K562 (cell line): ENCODE measurements at regions not wholly inside any gene's neighbourhood (a gene's known extent, or its start where the extent isn't known, plus 50 kb on each side); places are given as distances from the start of the nearest gene placed in this dataset.

ENCODE experiments used
- ATAC-seq: fragments of 200-7000 bp; cut with Tn5 transposase; 3 replicates; pipeline ENCODE4 v1.9.1; 2020; ENCODE audit warnings: moderate library complexity
- BruUV-seq: library from RNA; stranded (reverse); fragments of 400-500 nt; replicated peaks from 2 replicates; lab custom pipeline; 2021; lab: Mats Ljungman, UMichigan
- CTCF ChIA-PET: fragments of 300-600 bp; formaldehyde crosslinking; extraction: SDS; loops from one replicate; lab custom pipeline; 2021; ENCODE audit warnings: low intra/inter-chr PET ratio; lab: Yijun Ruan, JAX
- POLR2A ChIA-PET: fragments of 300-600, 350-650 bp; sonication (Branson Sonifier 250); formaldehyde crosslinking; extraction: SDS; loops from one replicate; lab custom pipeline; 2021; ENCODE audit warnings: antibody characterized with exemption, inconsistent platforms; lab: Yijun Ruan, JAX
- DNase-seq, 4 experiments: peaks; one replicate each; pipeline versions ENCODE4 v3.0.0 to v3.0.0-alpha.2; 2011 to 2018; ENCODE audit warnings: low spot score in 3 of 4, mixed read lengths in 3 of 4; ENCODE audit errors: extremely low read depth in 1 of 4
- FAIRE-seq: peaks from 2 replicates; lab custom pipeline; 2011; peaks lifted over from hg19 to GRCh38; lab: Jason Lieb, UNC
- H2AFZ ChIP-seq: 2 replicates; pipeline ENCODE4 v1.6.0; 2011; ENCODE audit warnings: low read depth, low read length, control low read depth, inconsistent platforms
- H3K27ac ChIP-seq: fragments of 200-600 bp; 3 replicates; pipeline ENCODE4 v1.8.0; 2011; ENCODE audit warnings: low read depth, mild to moderate bottlenecking, control low read depth, inconsistent platforms, low read length, moderate library complexity, mixed read lengths; ENCODE audit errors: extremely low read depth
- H3K27me3 ChIP-seq, 2 experiments: fragments of 300-600 bp in 1 of 2; 2 replicates in 1 of 2; 3 replicates in 1 of 2; pipeline versions ENCODE4 v1.6.0 to v1.8.0; 2011; ENCODE audit warnings: inconsistent platforms in 2 of 2, low read length in 2 of 2, mild to moderate bottlenecking in 1 of 2, mixed read lengths in 1 of 2, moderate library complexity in 1 of 2; ENCODE audit not compliant: control insufficient read depth in 2 of 2, insufficient read depth in 2 of 2
- H3K36me3 ChIP-seq: fragments of 300-600 bp; 3 replicates; pipeline ENCODE4 v1.8.0; 2011; ENCODE audit warnings: mild to moderate bottlenecking, low read length, inconsistent platforms; ENCODE audit not compliant: control insufficient read depth, insufficient read depth
- H3K4me1 ChIP-seq, 2 experiments: fragments of 200-600 bp in 1 of 2; replicated peaks in 1 of 2; 2 replicates in 1 of 2; 3 replicates in 1 of 2; pipeline versions ENCODE4 v1.5.1 to v1.8.0; 2011; ENCODE audit warnings: inconsistent platforms in 2 of 2, low read length in 2 of 2, mild to moderate bottlenecking in 1 of 2, mixed read lengths in 1 of 2, moderate library complexity in 1 of 2; ENCODE audit not compliant: control insufficient read depth in 2 of 2, insufficient read depth in 2 of 2
- H3K4me2 ChIP-seq: 2 replicates; pipeline ENCODE4 v1.6.1; 2011; ENCODE audit warnings: low read length, control low read depth, inconsistent platforms, mixed read lengths; ENCODE audit not compliant: insufficient read depth
- H3K4me3 ChIP-seq: fragments of 200-600 bp; sonication (generic), shearing (Covaris generic); 2 replicates; pipeline ENCODE4 v1.5.1; 2016; ENCODE audit warnings: control low read depth, inconsistent platforms
- H3K79me2 ChIP-seq: fragments of 200-600 bp; 3 replicates; pipeline ENCODE4 v1.8.0; 2011; ENCODE audit warnings: low read length, inconsistent platforms; ENCODE audit not compliant: control insufficient read depth, insufficient read depth
- H3K9ac ChIP-seq, 2 experiments: 2 replicates each; pipeline versions ENCODE4 v1.6.0 to v1.6.1; 2011; ENCODE audit warnings: low read depth in 2 of 2, low read length in 2 of 2, control low read depth in 1 of 2, inconsistent platforms in 1 of 2, mild to moderate bottlenecking in 1 of 2, mixed read lengths in 1 of 2; ENCODE audit not compliant: insufficient read depth in 1 of 2
- H3K9me1 ChIP-seq: one replicate; pipeline ENCODE4 v1.6.0; 2011; ENCODE audit warnings: inconsistent platforms, mild to moderate bottlenecking, low read length, moderate library complexity; ENCODE audit not compliant: control insufficient read depth, insufficient read depth
- H3K9me3 ChIP-seq: replicated peaks from 2 replicates; pipeline ENCODE4 v1.5.1; 2011; ENCODE audit warnings: low read depth, low read length, inconsistent platforms; ENCODE audit not compliant: control insufficient read depth, insufficient read depth
- H4K20me1 ChIP-seq: replicated peaks from 2 replicates; pipeline ENCODE4 v1.6.1; 2011; ENCODE audit warnings: low read length, inconsistent platforms, mixed read lengths; ENCODE audit not compliant: control insufficient read depth, insufficient read depth
- CHD1 ChIP-seq: fragments of 200-600 bp; sonication (generic); IDR thresholded peaks from one replicate; pipeline ENCODE4 v1.6.1; 2012; ENCODE audit warnings: mild to moderate bottlenecking, moderate library complexity, low read length, inconsistent platforms
- ETV5 ChIP-seq: sonication (generic); formaldehyde crosslinking; IDR thresholded peaks from 2 replicates; pipeline ENCODE4 v1.4.0; 2020; ENCODE audit warnings: low read depth, mild to moderate bottlenecking, missing genetic modification reagents
- ILF3 ChIP-seq: fragments of 450-650 bp; IDR thresholded peaks from 2 replicates; pipeline ENCODE4 v1.6.1; 2018; ENCODE audit warnings: antibody characterized with exemption, mild to moderate bottlenecking, moderate library complexity, borderline replicate concordance
- KAT7 ChIP-seq: sonication (generic); formaldehyde crosslinking; IDR thresholded peaks from 2 replicates; pipeline ENCODE4 v1.8.0; 2022; ENCODE audit warnings: missing genetic modification reagents, mild to moderate bottlenecking, borderline replicate concordance
- PHB ChIP-seq: fragments of 250-450 bp; sonication (Bioruptor Pico); IDR thresholded peaks from 2 replicates; pipeline ENCODE4 v1.5.0; 2021
- POLR2G ChIP-seq: fragments of 200-400 bp; formaldehyde crosslinking; IDR thresholded peaks from 2 replicates; pipeline ENCODE4 v1.6.1; 2017; ENCODE audit warnings: low read depth, mild to moderate bottlenecking, antibody characterized with exemption, low read length, moderate library complexity
- RB1 ChIP-seq: fragments of 450-650 bp; IDR thresholded peaks from 2 replicates; pipeline ENCODE4 v1.6.1; 2017; ENCODE audit warnings: low read depth, mild to moderate bottlenecking
- RCOR1 ChIP-seq, 2 experiments: IDR thresholded peaks; 2 replicates each; pipeline ENCODE4 v1.6.1; 2012; ENCODE audit warnings: low read depth in 2 of 2, low read length in 2 of 2, borderline replicate concordance in 1 of 2, improper control_type of control experiment in 1 of 2
- SMAD4 ChIP-seq: fragments of 250-450 bp; sonication (Bioruptor Pico); conservative IDR thresholded peaks from 2 replicates; pipeline ENCODE4 v1.8.0; 2021; ENCODE audit warnings: inconsistent platforms, mild to moderate bottlenecking, moderate library complexity
- YY1 ChIP-seq, 3 experiments: IDR thresholded peaks; 2 replicates each; pipeline ENCODE4 v1.6.1; 2011; ENCODE audit warnings: low read length in 2 of 3, mild to moderate bottlenecking in 2 of 3, moderate library complexity in 2 of 3, borderline replicate concordance in 1 of 3, control low read depth in 1 of 3, low read depth in 1 of 3; ENCODE audit not compliant: insufficient read depth in 3 of 3, insufficient replicate concordance in 2 of 3, control insufficient read depth in 1 of 3, insufficient read length in 1 of 3; ENCODE audit errors: extremely low read depth in 1 of 3
- ZFX ChIP-seq: sonication (generic); formaldehyde crosslinking; IDR thresholded peaks from 2 replicates; pipeline ENCODE4 v1.8.0; 2022; ENCODE audit warnings: mild to moderate bottlenecking, missing genetic modification reagents, moderate library complexity
- WGBS: fragments of 100-300 bp; shearing (Covaris generic); methylation state at CpG from one replicate; pipeline ENCODE4 v1.1.6; 2016; ENCODE audit warnings: low coverage, mixed read lengths; ENCODE audit not compliant: insufficient coverage; ENCODE audit errors: missing lambda C conversion rate; 5-methylcytosine and 5-hydroxymethylcytosine counted together
- in situ Hi-C: fragments of 300-500 bp; cut with MboI; formaldehyde crosslinking; loops from 4 replicates; pipeline ENCODE4 v1.15.0; 2018; ENCODE audit warnings: inconsistent platforms, mixed read lengths
- intact Hi-C: fragments of 100-400 bp; cut with micrococcal nuclease; formaldehyde crosslinking; loops from 2 replicates; pipeline ENCODE4 v1.14.2; 2022
- TF ChIP-seq, protein P1 (sequence below): fragments of 250-450 bp; sonication (Bioruptor Pico); IDR thresholded peaks from 2 replicates; pipeline ENCODE4 v1.4.0; 2020
- TF ChIP-seq, protein P2 (sequence below): fragments of 200-800 bp; sonication (Bioruptor generic); IDR thresholded peaks from 2 replicates; pipeline ENCODE4 v1.6.1; 2017; ENCODE audit warnings: missing genetic modification characterization, missing compliant biosample characterization

GRCh38 chr9:33676746-33677505, 118.4 kb upstream of the PRSS3 start:
- Histone ChIP-seq H3K4me3 (peak overlapping the region; percentile 62), H3K27ac (peak overlapping the region; percentile 55; the same call in 1 of the 3 replicates), H3K36me3 (no peaks in the 10 kb centered on the region), H2AFZ (peak overlapping the region; percentile 76), H4K20me1 (no peaks in the 10 kb centered on the region), H3K9me1 (no peaks in the 10 kb centered on the region), H3K79me2 (no peaks in the 10 kb centered on the region), H3K27me3 (no peaks in the 10 kb centered on the region), H3K4me2 (peak overlapping the region; percentile 60), H3K9me3 (no peaks in the 10 kb centered on the region), H3K9ac (peak overlapping the region; percentile 49 to 86; a peak in 3 of 4 replicates), H3K4me1 (peaks cover 0 to 5% of the 10 kb centered on the region in 2 experiments; a peak in 2 of 5 replicates)
- POLR2A ChIA-PET: interaction anchor here (0.6 to 1.7 kb wide), 2 partner anchors 17 to 67 kb away, joined by 3 to 5 read pairs; no protein-coding TSS in a partner anchor
- intact Hi-C loops (loop anchor here (5.0 kb wide), 1 partner anchor 45 kb away; no protein-coding TSS in a partner anchor), in situ Hi-C loops (no loop called here)
- peak; percentile 94 for ATAC-seq
- peak; percentile 31 to 42 (median 36) for DNase-seq
- no TSS peak for BruUV-seq
- FAIRE-seq: no peak
- CTCF ChIA-PET: no interaction called here
- under 1% methylated on average over 25 of the region's 78 CpGs for WGBS
- no peak for TF ChIP-seq PHB (CRISPR knock-in tag)
- no peak for TF ChIP-seq CHD1
- TF ChIP-seq SMAD4 (CRISPR knock-in tag): peak; percentile 88
- TF ChIP-seq ZFX (CRISPR knock-in tag): peak; percentile 34; the same call in 1 of the 2 replicates
- no peak for TF ChIP-seq ILF3
- peak in 2 of 3 experiments; percentile 28 to 67 for TF ChIP-seq YY1 (IDR thresholded peaks at IDR 0.05; ENCODE audit: borderline replicate concordance in 1 of 3, control insufficient read depth in 1 of 3, extremely low read depth in 1 of 3, insufficient read depth in 3 of 3, insufficient read length in 1 of 3, insufficient replicate concordance in 2 of 3, low read depth in 1 of 3, low read length in 2 of 3)
- peak; percentile 32; the same call in 1 of the 2 replicates for TF ChIP-seq RB1
- peak in 1 of 2 experiments; percentile 38; a peak in 1 of 4 replicates for TF ChIP-seq RCOR1 (IDR thresholded peaks at IDR 0.05; ENCODE audit: borderline replicate concordance in 1 of 2, low read depth in 2 of 2, low read length in 2 of 2)
- no peak for TF ChIP-seq ETV5 (CRISPR knock-in tag)
- TF ChIP-seq KAT7 (CRISPR knock-in tag): 0 out of 2 replicates have a peak, but pooled peaks have one; percentile 37
- peak; percentile 73 for TF ChIP-seq POLR2G
- TF ChIP-seq, protein P1, sequence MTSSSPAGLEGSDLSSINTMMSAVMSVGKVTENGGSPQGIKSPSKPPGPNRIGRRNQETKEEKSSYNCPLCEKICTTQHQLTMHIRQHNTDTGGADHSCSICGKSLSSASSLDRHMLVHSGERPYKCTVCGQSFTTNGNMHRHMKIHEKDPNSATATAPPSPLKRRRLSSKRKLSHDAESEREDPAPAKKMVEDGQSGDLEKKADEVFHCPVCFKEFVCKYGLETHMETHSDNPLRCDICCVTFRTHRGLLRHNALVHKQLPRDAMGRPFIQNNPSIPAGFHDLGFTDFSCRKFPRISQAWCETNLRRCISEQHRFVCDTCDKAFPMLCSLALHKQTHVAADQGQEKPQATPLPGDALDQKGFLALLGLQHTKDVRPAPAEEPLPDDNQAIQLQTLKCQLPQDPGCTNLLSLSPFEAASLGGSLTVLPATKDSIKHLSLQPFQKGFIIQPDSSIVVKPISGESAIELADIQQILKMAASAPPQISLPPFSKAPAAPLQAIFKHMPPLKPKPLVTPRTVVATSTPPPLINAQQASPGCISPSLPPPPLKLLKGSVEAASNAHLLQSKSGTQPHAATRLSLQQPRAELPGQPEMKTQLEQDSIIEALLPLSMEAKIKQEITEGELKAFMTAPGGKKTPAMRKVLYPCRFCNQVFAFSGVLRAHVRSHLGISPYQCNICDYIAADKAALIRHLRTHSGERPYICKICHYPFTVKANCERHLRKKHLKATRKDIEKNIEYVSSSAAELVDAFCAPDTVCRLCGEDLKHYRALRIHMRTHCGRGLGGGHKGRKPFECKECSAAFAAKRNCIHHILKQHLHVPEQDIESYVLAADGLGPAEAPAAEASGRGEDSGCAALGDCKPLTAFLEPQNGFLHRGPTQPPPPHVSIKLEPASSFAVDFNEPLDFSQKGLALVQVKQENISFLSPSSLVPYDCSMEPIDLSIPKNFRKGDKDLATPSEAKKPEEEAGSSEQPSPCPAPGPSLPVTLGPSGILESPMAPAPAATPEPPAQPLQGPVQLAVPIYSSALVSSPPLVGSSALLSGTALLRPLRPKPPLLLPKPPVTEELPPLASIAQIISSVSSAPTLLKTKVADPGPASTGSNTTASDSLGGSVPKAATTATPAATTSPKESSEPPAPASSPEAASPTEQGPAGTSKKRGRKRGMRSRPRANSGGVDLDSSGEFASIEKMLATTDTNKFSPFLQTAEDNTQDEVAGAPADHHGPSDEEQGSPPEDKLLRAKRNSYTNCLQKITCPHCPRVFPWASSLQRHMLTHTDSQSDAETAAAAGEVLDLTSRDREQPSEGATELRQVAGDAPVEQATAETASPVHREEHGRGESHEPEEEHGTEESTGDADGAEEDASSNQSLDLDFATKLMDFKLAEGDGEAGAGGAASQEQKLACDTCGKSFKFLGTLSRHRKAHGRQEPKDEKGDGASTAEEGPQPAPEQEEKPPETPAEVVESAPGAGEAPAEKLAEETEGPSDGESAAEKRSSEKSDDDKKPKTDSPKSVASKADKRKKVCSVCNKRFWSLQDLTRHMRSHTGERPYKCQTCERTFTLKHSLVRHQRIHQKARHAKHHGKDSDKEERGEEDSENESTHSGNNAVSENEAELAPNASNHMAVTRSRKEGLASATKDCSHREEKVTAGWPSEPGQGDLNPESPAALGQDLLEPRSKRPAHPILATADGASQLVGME (CRISPR knock-in tag): 0 out of 2 replicates have a peak, but pooled peaks have one; percentile 17
- TF ChIP-seq, protein P2, sequence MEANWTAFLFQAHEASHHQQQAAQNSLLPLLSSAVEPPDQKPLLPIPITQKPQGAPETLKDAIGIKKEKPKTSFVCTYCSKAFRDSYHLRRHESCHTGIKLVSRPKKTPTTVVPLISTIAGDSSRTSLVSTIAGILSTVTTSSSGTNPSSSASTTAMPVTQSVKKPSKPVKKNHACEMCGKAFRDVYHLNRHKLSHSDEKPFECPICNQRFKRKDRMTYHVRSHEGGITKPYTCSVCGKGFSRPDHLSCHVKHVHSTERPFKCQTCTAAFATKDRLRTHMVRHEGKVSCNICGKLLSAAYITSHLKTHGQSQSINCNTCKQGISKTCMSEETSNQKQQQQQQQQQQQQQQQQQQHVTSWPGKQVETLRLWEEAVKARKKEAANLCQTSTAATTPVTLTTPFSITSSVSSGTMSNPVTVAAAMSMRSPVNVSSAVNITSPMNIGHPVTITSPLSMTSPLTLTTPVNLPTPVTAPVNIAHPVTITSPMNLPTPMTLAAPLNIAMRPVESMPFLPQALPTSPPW (CRISPR knock-in tag): peak; percentile 90
